SU-DHL-6 (cell line): ENCODE measurements at regions not wholly inside any gene's neighbourhood (a gene's known extent, or its start where the extent isn't known, plus 50 kb on each side); places are given as distances from the start of the nearest gene placed in this dataset.

Experiments
- H2AFZ ChIP-seq: fragments of 200-600 bp; sonication (generic); 2 replicates; pipeline ENCODE4 v1.6.1; 2014; ENCODE audit warnings: low read depth, mild to moderate bottlenecking, moderate library complexity, mixed read lengths, antibody characterized with exemption, low read length; ENCODE audit not compliant: severe bottlenecking
- H3F3A ChIP-seq: fragments of 200-600 bp; shearing (Covaris generic); 2 replicates; pipeline ENCODE4 v1.6.0; 2016; ENCODE audit warnings: antibody characterized with exemption, mild to moderate bottlenecking; ENCODE audit not compliant: insufficient read depth
- H3K27ac ChIP-seq: fragments of 200-600 bp; sonication (generic); 2 replicates; pipeline ENCODE4 v1.5.1; 2016; ENCODE audit warnings: low read depth, mild to moderate bottlenecking, low read length, moderate library complexity, mixed read lengths
- H3K27me3 ChIP-seq: fragments of 200-600 bp; sonication (generic), shearing (Covaris generic); 2 replicates; pipeline ENCODE4 v1.6.0; 2014; ENCODE audit warnings: mild to moderate bottlenecking, low read length
- H3K36me3 ChIP-seq: fragments of 200-600 bp; sonication (generic); 2 replicates; pipeline ENCODE4 v1.6.1; 2014; ENCODE audit warnings: mild to moderate bottlenecking, low read length, mixed read lengths
- H3K4me2 ChIP-seq: fragments of 300-600, 200-600 bp; shearing (Covaris generic), sonication (generic); 2 replicates; pipeline ENCODE4 v1.6.0; 2014; ENCODE audit warnings: low read length, low read depth, mild to moderate bottlenecking; ENCODE audit not compliant: poor library complexity, severe bottlenecking
- H3K4me3 ChIP-seq: fragments of 200-600 bp; sonication (generic); 2 replicates; pipeline ENCODE4 v1.5.1; 2014; ENCODE audit warnings: antibody characterized with exemption, low read length, mild to moderate bottlenecking, mixed read lengths; ENCODE audit not compliant: insufficient read depth, poor library complexity, severe bottlenecking
- H3K79me2 ChIP-seq: fragments of 200-600 bp; sonication (generic); 2 replicates; pipeline ENCODE4 v1.6.1; 2014; ENCODE audit warnings: mild to moderate bottlenecking, low read length, moderate library complexity; ENCODE audit not compliant: insufficient read depth
- H3K9ac ChIP-seq: fragments of 200-600 bp; sonication (generic); 2 replicates; pipeline ENCODE4 v1.7.0; 2014; ENCODE audit warnings: mild to moderate bottlenecking, low read length
- H3K9me2 ChIP-seq: fragments of 200-600 bp; sonication (generic); replicated peaks from 2 replicates; pipeline ENCODE4 v1.6.1; 2014; ENCODE audit warnings: low read length; ENCODE audit not compliant: insufficient read depth
- H3K9me3 ChIP-seq: fragments of 200-600 bp; sonication (generic); 2 replicates; pipeline ENCODE4 v1.6.1; 2014; ENCODE audit warnings: low read length, mixed read lengths; ENCODE audit not compliant: insufficient read depth
- H4K20me1 ChIP-seq: fragments of 200-600 bp; sonication (generic); 2 replicates; pipeline ENCODE4 v1.6.1; 2014; ENCODE audit warnings: low read depth, mild to moderate bottlenecking, antibody characterized with exemption, low read length, moderate library complexity, mixed read lengths
- EZH2phosphoT487 ChIP-seq: fragments of 200-600 bp; sonication (generic), shearing (Covaris generic); conservative IDR thresholded peaks from 2 replicates; pipeline ENCODE4 v1.6.1; 2018; ENCODE audit warnings: mild to moderate bottlenecking, antibody characterized with exemption, low read length, moderate library complexity, mixed read lengths
- TF ChIP-seq, protein P1 (sequence below): fragments of 200-600 bp; sonication (generic); IDR thresholded peaks from one replicate; pipeline ENCODE4 v1.5.1; 2017; ENCODE audit warnings: antibody characterized with exemption, mild to moderate bottlenecking, low read length, moderate library complexity; ENCODE audit not compliant: insufficient read depth, poor library complexity, severe bottlenecking

DNA sequence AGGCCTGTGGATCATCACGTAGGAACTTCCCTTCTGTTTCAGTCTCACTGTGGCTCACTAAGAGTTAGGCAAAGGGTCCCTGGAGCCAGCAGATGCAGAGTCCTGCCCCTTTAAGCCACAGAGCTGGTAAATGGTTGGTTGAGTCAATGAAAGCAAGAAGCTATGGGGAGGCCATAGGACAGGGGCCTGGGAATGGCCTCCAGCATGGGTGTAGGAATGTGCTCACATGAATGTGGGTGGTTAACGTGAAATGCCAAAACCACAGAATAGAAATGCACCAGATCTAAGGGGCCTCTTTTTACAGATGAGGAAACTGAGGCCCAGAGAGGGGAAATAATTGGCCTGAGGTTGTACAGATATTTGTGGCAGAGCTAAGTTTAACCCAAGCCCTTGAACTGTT is 150.3 kb downstream of the TLE3 start:
- H3K79me2 ChIP-seq: no peaks in the 10 kb centered on the region
- no peaks in the 10 kb centered on the region for H3F3A ChIP-seq
- H2AFZ ChIP-seq: no peak overlapping the region
- no peak overlapping the region for H3K27ac ChIP-seq
- no peaks in the 10 kb centered on the region for H3K27me3 ChIP-seq
- no peaks in the 10 kb centered on the region for H3K36me3 ChIP-seq
- H3K9me3 ChIP-seq: no peaks in the 10 kb centered on the region
- H4K20me1 ChIP-seq: no peaks in the 10 kb centered on the region
- no peaks in the 10 kb centered on the region for H3K9me2 ChIP-seq
- no peak overlapping the region for H3K9ac ChIP-seq
- H3K4me2 ChIP-seq: no peak overlapping the region
- TF ChIP-seq, protein P1, sequence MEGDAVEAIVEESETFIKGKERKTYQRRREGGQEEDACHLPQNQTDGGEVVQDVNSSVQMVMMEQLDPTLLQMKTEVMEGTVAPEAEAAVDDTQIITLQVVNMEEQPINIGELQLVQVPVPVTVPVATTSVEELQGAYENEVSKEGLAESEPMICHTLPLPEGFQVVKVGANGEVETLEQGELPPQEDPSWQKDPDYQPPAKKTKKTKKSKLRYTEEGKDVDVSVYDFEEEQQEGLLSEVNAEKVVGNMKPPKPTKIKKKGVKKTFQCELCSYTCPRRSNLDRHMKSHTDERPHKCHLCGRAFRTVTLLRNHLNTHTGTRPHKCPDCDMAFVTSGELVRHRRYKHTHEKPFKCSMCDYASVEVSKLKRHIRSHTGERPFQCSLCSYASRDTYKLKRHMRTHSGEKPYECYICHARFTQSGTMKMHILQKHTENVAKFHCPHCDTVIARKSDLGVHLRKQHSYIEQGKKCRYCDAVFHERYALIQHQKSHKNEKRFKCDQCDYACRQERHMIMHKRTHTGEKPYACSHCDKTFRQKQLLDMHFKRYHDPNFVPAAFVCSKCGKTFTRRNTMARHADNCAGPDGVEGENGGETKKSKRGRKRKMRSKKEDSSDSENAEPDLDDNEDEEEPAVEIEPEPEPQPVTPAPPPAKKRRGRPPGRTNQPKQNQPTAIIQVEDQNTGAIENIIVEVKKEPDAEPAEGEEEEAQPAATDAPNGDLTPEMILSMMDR: no peak
- no peak for TF ChIP-seq EZH2phosphoT487
- H3K4me3 ChIP-seq: no peak overlapping the region

DNA sequence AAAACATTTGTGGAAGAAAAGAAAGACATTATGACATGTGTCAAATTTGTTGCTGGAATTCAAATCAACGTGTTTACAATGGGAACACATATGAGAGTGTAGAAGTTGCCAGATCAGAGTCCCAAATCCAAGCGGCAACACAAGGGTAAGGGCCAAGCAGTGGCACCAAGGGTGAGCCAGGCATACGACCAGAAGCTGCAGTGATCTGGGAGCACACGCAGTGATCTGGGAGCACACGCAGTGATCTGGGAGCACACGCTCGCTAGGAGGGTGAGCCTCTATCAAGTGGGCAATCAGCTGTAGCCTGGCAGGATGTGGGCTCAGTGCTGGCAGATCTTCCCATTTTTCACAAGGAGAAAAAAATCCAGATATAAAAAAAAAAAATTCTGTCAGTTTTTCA is 148.2 kb downstream of the TLE3 start:
- Histone ChIP-seq H3K9ac (no peak overlapping the region), H3K79me2 (no peaks in the 10 kb centered on the region), H3K4me2 (no peak overlapping the region), H4K20me1 (no peaks in the 10 kb centered on the region), H3K27ac (no peak overlapping the region), H3F3A (no peaks in the 10 kb centered on the region), H3K36me3 (no peaks in the 10 kb centered on the region), H2AFZ (no peak overlapping the region), H3K9me2 (no peaks in the 10 kb centered on the region), H3K9me3 (no peaks in the 10 kb centered on the region), H3K4me3 (no peak overlapping the region), H3K27me3 (no peaks in the 10 kb centered on the region)
- TF ChIP-seq, protein P1: no peak
- no peak for TF ChIP-seq EZH2phosphoT487

DNA sequence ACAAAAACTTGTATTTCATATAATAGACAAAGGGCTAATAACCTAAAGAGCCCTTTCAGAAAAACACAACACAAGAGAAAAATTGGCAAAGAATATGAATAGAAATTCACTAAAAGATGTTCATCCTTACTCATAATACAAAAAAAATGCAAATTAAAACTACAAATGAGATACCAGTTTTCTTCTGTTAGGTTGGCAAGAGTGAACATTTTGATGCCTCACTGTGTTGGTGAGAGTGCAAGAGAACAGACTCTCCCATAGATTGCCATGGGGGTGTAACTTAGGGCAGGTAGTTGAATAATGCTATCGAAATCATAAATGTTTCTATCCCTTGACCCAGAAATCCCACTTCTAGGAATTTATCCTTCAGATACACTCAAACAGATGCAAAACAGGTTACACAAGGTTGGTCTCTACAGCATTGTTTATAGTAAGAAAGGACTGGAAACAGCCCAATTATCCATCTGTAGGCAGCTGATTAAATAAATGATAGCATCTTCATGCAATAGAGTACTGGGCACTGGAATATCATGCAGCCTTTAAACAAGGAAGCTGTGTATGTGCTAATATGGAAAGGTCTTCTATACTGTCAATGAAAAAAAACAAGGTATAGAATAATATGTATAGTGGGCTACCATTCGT is 146.3 kb downstream of the TLE3 start:
- H3K9me3 ChIP-seq: no peaks in the 10 kb centered on the region
- no peaks in the 10 kb centered on the region for H3K9me2 ChIP-seq
- H4K20me1 ChIP-seq: no peaks in the 10 kb centered on the region
- no peak overlapping the region for H3K27ac ChIP-seq
- H3K79me2 ChIP-seq: no peaks in the 10 kb centered on the region
- H3K27me3 ChIP-seq: no peaks in the 10 kb centered on the region
- no peak overlapping the region for H2AFZ ChIP-seq
- no peak overlapping the region for H3K9ac ChIP-seq
- TF ChIP-seq EZH2phosphoT487: no peak
- TF ChIP-seq, protein P1: no peak
- H3K4me3 ChIP-seq: no peak overlapping the region
- no peaks in the 10 kb centered on the region for H3F3A ChIP-seq
- H3K4me2 ChIP-seq: no peak overlapping the region
- no peaks in the 10 kb centered on the region for H3K36me3 ChIP-seq
